Hematopoietic multipotent progenitor cell treated with erythropoietin and hydrocortisone succinate and interleukin-3 and kit ligand, for 15 days (in vitro differentiated cells): ENCODE measurements at regions not wholly inside any gene's neighbourhood (a gene's known extent, or its start where the extent isn't known, plus 50 kb on each side); places are given as distances from the start of the nearest gene placed in this dataset.
"Not testable (repeated sequence)": the region's sequence is repeated elsewhere in the genome, so short reads cannot be mapped to it uniquely, and the experiment has no call there.

Source experiments
- DNase-seq: peaks from one replicate; pipeline ENCODE4 v3.0.0-alpha.2; 2015; ENCODE audit warnings: low spot score

DNA sequence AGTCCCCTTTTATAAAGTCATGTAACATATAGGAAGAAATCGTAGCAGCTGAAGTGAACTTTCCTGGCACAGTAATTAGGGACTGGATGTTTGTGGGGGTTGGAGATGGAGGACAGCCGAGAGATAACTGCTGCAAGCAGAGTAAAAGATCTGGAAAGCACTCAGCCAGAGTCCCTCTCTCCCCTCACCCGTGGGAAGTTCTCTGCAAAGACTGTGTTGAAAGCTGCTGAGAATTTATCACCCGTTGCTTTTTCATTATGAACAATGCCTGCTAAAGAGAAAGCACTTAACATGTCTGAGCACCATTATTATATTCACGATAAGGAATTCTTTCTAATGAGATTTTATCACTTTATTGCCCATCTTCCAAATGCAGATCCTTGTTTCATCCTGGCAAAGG is 248.8 kb downstream of the SHOX2 start:
- no peak for DNase-seq

DNA sequence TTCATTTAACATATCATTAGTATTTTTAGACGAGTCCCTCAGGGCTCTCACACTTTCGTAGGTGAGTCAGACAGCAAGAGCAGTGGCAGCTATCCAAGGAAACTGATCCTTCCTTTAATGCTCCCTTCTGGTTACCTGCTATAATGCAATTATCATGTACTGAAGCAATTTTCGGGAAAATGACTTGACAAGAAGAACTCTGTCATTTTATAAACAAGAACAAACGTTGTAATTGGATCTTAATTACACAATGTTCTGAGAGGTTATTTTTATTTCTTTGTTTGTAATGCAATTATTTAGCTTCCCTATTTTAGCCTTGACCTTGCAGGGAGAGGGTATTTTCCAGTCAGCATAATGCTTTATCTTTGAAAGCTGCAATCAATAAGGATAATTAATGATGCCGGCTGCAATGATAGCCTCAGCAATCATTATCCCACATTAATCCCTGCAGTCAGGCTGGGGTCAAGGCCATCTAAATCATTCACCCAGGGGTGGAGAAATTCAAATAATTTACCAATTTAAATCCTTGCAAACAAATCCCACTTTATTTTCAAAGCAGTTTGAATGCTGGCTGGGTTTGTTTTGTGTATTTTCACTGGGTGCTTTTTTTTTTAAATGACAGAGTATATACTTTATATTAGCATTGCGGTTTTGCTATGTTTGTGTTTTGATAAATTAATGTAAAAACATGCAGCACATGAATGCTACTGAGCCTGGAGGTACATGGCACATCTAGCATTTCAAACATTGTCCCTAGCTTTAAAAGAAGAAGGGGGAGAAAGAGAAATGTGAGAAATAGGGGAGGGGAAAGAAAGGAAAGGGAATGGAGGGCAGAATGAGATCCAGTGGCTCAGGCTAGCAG is 249.9 kb downstream of the SHOX2 start:
- no peak for DNase-seq

DNA sequence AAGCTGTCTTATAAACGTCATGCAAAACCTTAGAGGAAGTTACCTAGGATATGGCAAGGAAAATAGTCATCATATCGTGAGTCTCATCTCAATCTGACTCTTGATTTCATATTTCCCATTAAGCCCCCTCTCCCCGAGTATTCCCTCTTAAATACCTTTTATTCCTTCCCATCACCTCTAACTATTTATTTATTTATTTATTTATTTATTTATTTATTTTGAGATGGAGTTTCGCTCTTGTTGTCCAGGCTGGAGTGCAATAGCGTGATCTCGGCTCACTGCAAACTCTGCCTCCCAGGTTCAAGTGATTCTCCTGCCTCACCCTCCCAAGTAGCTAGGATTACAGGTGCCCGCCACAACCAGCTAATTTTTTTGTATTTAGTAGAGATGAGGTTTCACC is 260.4 kb downstream of the SHOX2 start:
- not testable (repeated sequence) for DNase-seq

DNA sequence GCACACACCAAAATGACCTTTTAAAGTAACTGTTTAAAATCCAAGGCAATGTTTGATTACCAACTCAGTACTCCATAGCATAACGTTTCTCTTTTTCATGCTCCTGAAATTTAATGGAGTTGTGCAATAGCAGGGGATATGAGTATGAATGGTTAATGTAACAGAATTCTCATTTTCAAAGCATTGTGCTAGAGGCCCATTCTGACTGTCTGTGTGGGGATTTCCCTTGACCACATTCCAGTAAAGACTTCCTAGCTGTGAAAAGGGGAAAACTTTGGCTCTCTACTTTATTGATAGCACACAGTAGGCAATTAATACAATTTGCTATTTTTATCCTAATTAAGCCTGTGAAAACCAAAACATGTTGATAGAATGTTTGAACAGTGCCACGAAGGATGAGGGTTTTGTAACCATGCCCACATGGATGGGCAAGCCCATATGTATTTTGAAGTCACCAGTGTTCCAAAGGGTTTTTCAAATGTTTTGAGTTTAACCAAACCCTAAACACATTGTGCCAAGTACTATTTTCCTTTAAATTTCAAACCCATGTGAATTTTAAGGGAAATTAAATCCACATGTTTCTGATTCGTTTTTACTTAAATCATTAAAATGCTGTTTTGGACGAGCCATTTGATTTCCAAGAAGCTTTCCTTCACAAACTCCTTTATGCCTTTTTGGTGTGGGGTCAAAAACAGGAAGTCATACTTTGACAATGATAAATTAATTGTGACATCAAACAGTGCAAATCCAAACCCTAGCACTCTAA is 261.2 kb downstream of the SHOX2 start:
- DNase-seq = no peak

DNA sequence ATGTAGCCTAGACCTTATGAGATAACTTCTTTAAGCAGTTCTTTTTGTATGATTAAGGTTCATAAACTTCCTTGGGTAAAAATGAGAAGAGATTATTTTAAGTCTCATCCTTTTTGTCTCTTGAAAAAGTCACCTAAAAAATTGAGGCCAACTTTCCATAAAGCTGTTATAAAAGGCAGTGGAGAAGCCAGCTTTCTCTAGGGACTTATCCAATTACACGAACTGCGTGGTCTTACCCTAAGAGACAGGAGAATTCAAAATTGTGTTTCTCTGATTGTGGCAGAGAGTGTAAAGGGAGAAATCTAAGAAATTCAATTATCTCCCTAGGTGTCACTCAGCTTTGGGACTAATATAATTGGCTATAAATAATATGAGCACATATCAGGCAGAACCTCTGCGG is 262.0 kb downstream of the SHOX2 start:
- no peak for DNase-seq

DNA sequence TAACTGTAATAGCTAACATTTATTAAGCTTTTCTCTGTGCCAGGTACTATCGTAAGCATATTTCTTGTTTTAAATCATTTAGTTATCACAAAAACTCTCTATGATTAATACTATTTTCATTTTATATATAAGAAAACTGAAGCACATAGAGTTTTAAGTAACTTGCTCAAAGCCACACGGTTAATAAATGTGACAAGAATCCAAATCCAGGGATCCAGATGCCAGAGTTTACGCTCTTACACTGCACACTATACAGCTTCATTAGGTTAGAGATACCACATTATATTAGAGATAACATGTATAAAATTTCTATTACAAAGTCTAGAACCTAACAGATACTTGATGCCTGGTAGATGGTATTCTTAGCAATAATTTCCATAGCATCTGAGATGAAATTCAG is 265.2 kb downstream of the SHOX2 start:
- no peak for DNase-seq

DNA sequence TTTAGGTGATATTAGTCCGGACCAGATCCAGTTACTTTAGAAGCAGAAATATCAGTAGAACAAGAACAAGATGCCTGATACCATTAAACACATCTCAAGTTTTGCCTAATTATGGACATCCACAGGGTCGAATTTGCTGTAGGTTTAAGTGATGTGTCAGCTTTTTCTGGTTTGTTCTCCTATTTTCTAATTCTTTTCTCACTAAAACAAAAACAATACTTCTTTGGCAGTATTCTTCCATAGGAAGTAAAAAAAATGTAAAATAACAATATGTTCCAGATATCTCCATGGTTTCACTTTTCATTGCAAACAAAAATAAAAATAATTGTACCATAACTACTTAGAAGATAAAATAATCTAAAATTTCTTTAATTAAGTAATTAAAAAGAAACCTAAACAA is 265.7 kb downstream of the SHOX2 start:
- no peak for DNase-seq

DNA sequence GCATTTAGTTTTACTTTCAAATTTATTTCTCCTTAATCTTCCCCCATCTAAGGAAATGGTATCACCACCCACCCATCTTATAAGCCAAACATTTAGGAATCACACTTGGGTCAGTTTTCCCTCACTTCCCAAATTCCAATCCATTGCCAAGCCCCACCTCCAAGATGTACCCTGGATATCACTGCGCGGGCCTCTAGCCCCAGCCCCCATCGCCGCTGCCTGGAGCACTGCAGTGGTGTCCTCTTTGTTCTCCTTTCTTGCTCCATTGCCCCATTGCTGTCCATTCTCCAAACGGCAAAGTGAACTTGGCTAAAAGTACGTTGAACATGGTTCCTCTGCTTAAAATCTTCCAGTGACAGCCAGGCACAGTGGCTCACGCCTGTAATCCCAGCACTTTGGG is 267.8 kb downstream of the SHOX2 start:
- DNase-seq = no peak

DNA sequence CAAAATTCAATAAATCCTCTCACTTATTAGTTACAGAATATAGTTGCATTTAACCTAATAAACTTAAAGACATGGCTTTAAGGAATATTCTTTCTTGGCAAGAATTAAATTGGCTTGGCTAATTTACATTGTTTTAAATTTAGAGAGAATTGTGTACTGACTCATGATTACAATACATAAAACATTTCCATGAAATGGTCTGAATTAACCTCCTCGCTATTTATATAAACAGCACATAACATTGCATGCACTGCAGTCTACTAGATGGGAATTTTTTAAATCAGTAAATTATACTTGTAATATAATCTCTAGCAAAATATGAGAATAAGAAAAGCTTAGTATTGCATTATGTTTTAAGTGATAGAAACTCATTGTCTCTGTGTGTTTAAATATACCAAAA is 268.9 kb downstream of the SHOX2 start:
- DNase-seq = no peak

DNA sequence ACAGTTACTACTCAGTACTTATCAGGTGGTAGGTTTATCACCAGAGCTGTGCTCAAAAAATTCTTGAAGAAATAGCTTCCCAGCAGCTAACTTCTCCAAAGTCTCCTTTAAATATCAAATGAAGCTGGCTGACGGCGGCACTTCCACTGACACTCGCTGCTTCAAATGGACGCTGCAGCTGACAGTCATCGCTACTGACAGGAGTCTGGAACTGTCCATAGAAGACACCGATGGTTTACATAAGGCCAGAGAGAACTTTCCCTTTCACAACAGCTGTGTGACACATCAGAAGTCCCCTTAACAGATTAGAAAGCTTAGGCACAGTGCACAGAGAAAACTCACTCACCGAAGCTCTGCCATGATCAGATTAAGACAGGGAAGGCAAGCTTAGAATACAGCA is 270.2 kb downstream of the SHOX2 start:
- no peak for DNase-seq

DNA sequence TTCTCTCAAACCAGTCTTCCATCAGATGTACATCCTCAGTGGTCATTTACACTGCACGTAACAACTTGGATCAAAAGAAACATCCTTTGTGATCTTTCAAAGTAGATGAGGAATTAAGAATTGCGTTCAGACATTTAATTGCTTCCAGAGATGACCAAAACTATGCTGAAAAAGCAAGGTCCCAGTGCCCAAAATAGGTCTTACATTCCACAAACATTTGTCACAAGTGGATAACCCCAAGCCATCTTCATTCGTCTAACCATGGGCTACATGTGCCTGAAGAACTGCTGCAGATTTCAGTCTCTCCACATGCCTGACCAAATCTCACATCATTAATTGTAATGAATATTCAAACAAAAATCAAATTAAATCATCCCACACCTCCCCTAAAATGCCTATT is 273.6 kb downstream of the SHOX2 start:
- DNase-seq = no peak

DNA sequence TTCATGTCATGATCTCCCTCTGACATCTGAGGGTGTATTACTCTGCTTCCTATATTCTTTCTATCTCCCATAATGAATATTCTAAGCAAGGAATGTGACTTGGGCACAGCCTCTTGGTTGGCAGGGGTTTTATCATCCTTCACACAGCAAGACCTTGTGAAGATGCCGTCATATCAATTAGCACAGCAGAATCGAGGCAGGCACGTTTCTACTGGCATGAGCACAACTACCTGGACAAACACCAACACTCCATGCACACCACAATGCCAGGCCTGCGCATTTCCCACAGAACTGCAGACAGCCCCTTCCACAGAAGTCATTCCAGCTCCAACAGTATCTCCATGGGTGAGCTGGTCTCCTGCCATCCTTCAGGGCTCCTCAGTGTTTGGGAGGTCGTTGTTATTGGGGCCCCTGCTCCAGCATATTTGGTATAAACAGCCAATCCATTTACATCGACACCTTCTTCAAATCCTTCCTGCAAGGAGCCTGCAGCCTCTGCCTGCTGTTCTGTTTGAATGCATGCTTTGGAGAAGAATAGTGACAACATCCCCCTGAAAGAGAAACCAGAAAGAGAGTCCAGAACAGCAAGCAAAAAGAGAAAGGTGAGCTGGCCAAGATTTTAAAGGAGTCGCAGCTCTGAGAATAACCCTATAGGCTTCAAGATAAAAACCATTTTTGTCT is 275.5 kb downstream of the SHOX2 start:
- no peak for DNase-seq

DNA sequence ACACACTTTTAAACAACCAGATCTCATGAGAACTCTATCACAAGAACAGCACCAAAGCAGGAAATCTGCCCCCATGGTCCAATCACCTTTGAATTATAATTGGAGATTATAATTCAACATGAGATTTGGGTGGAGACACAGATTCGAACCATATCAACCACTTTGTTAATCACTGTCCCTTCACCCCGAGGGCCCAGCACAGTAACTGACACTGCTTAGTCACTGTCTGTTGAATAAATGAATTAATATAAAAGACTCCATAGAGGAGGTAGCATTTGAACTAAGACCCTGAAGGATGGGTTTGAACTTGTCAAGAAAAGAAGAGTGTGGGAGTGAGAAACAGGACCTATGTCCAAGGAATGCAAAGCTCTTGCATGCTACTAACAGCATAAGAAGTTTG is 276.4 kb downstream of the SHOX2 start:
- no peak for DNase-seq

DNA sequence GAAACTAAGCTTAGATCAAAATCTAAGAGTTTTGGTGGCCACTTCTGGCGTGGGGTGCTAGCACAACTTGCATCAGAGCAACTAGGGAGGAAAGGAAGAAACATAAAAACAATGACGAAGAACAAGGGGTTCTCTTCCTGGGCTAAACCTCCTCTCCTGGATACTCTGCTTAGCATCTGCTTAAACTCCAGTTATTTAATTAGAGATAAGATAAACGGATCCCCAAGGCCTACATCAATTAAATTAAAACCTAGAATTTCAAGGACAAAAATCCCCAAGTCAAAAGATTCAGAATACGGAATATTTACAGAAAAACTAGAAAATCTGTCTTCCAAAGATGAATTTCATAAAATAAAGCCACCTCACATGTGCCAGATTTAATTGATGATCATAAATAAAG is 281.9 kb downstream of the SHOX2 start:
- no peak for DNase-seq

DNA sequence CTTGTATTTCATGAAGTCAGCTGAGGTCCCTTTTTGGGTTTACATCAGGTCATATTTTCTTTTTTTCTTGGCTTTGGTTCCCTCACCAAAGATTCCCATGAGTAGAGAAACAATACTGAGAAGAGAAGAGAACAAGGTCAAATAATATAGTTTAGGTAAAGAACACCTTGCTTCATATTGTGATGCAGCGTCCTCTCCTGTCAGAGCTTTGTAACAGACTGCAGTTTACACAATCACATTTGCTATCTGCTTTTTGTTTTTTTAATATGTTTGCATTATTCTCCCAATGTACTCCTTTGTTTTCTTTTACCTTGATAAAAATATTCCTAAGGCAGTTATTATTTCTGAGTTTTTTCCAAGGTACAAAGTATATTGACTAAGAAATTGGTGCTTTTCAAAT is 283.2 kb downstream of the SHOX2 start:
- no peak for DNase-seq

DNA sequence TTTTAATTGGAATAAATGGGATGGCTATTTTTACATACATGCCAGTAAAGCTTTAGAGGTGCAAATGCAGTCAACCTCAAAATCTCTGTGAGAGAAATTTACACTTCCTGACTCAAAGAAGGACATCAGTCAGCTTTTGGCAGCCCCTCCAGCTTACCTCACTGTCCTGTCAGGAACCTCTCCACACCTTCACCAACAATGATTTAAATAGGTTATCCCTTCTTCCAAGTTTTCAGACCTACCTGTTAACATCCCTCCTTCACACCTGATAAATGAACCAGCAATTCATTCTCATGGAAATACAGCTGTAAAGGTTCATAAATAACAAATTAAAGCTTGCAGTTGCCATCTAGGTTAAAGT is 286.1 kb downstream of the SHOX2 start:
- DNase-seq = no peak

DNA sequence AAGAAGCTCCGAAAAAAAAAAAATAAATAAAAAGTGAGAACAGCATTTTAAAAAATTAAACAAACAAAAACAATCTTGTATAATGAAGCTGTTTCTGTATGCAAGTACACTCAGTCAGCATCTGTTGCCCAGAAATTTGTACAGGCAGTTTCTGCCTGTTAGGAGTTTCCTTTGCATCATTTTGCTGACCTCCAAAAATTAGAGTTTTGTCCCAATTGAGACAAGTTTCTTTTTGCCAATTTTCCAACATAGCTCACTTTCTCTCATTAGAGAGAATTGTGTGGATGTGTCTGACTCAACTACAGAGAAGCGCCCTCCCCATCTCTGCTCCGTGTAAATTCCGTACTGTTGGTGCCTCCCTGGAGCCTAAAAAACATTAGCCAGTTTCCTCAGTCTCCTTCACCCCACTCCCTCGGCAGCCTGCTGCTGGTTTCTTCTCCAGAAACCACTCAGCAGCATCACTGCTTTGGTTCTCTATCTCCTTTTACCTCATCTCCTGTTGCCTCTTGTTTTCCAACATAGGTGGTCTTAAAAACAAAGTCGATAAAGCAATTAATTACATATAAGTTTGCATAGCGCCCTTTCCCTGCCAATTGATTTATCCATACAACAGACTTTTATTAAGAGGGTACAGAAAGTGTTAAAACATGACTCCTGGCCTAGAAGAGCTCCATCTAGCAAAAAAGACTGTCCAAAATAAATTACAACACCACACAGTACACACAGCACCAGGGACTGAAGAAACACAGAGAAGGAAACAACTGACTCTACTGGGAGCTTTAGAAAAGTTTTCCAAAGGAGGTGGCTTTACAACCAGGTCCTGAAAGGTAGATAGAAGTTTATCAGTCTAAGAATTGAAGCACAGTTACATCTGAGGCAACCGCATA is 286.7 kb downstream of the SHOX2 start:
- no peak for DNase-seq

DNA sequence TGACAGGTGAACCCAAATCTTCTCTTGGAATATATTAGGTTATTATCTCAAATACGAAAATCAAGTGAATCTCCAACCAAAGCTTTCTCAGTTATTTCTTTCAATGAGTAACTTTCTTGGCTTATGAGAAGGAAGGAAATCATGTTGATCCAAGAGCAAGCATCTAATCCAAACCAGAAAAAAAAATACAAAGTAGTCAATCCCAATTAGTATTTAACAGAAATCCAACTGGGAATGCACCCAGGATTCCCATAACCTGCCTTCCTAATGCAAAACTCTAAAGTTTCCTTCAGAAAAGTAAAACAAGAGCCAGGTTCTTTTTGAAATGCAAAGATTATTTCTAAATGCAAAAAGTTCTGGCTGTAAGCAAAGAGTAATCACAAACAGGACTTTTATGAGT is 289.3 kb downstream of the SHOX2 start:
- DNase-seq = no peak

DNA sequence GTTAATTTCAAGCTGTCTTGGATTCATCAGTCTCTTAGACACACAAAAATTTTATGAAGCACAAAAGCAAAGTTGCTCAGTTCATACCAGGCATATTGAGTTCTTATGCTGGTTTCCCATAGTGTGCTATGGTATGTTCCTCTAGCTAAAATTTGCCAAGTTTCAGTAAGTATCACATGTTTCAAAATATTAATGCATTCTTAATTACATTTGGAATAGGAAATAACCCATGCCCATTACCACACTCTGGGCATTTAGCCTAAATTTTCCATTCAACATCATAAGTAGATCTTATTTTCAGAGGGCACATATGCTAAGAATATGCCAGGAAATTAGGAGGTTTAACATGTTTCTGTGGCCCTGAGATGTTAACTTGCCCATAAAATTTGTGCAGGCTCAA is 289.9 kb downstream of the SHOX2 start:
- no peak for DNase-seq

DNA sequence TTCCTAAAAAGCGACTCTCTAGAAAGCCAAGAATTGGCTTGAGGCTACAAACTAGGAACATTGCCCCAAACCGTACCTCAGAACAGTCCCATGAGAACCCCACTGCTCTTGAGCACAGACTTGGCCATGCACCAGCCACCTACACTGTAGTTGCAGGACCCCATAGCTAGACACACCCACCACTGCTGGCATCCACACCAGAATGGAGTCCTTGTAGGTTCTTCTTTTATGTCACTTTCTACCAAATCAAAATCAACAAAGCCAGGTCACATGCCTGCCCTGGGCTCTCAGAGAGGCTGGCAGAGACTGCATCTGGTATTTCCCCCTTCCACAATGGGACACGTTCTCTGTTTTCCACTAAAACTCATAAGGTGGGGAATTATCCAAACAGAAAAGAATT is 290.5 kb downstream of the SHOX2 start:
- DNase-seq = no peak

DNA sequence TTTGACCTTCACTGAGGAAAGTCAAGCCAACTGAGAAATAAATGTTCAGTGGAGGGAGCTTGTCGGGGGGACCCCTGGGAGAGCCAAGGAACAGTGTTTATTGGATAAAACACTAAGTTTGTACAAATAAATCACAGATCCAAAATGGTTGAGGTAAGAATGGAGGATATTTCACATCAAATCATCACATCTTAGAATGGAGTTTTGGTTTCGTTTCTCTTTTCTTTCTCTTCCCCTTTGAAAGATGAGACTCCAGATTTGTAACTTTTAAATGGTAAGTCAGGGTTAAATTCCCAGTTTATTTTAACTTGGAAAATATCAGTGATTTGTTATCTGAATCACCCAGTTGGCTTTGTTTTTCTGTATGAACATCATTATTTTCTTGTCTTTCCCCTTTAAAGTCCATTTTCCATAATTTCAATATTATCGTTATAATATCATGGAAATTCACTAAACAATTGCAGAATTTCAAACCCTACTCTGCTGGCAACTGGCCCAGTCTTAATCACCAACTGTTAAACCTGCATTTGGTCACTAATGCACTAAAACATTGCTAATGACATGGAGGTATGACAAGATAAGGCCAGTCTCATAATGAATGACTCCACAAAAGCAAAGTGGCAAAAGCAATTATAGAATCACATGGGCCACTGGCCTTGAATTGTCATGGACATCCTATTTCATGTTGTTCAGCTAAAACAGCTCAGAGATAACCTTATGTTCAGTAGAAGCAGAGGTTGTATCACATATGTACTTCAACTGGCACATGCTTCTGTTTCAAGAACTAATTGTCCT is 295.1 kb downstream of the SHOX2 start:
- no peak for DNase-seq
